ENCODE measurements at regions not wholly inside any gene's neighbourhood (a gene's known extent, or its start where the extent isn't known, plus 50 kb on each side); places are given as distances from the start of the nearest gene placed in this dataset.

GRCh38 chr22:22040472-22040871 is 57.9 kb upstream of the TOP3B start:
- TF ChIP-seq, protein P1, sequence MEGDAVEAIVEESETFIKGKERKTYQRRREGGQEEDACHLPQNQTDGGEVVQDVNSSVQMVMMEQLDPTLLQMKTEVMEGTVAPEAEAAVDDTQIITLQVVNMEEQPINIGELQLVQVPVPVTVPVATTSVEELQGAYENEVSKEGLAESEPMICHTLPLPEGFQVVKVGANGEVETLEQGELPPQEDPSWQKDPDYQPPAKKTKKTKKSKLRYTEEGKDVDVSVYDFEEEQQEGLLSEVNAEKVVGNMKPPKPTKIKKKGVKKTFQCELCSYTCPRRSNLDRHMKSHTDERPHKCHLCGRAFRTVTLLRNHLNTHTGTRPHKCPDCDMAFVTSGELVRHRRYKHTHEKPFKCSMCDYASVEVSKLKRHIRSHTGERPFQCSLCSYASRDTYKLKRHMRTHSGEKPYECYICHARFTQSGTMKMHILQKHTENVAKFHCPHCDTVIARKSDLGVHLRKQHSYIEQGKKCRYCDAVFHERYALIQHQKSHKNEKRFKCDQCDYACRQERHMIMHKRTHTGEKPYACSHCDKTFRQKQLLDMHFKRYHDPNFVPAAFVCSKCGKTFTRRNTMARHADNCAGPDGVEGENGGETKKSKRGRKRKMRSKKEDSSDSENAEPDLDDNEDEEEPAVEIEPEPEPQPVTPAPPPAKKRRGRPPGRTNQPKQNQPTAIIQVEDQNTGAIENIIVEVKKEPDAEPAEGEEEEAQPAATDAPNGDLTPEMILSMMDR (IDR thresholded peaks at IDR 0.05), result no peak
- TF ChIP-seq POLR2AphosphoS5 (IDR thresholded peaks at IDR 0.05) (no peak), POLR2A (IDR thresholded peaks at IDR 0.05) (no peak), EP300 (IDR thresholded peaks at IDR 0.05; ENCODE audit: low read depth) (no peak)
